ENCODE measurements at regions not wholly inside any gene's neighbourhood (a gene's known extent, or its start where the extent isn't known, plus 50 kb on each side); places are given as distances from the start of the nearest gene placed in this dataset.
"Not testable (repeated sequence)": the region's sequence is repeated elsewhere in the genome, so short reads cannot be mapped to it uniquely, and the experiment has no call there.

- TF ChIP-seq ELF1 (tag; IDR thresholded peaks at IDR 0.05); GABPA (tag; conservative IDR thresholded peaks at IDR 0.05; ENCODE audit: low read depth); E4F1 (CRISPR knock-in tag; IDR thresholded peaks at IDR 0.05; ENCODE audit: borderline replicate concordance); JUN (IDR thresholded peaks at IDR 0.05; ENCODE audit: borderline replicate concordance, low read depth, low read length); JUN (CRISPR knock-in tag; IDR thresholded peaks at IDR 0.05; ENCODE audit: borderline replicate concordance): not testable (repeated sequence)
These were observed 184.1 kb upstream of the ZNF469 start for GRCh38 chr16:88198457-88199295.

Measured in K562 (cell line).